ENCODE measurements at regions not wholly inside any gene's neighbourhood (a gene's known extent, or its start where the extent isn't known, plus 50 kb on each side); places are given as distances from the start of the nearest gene placed in this dataset.

DNA sequence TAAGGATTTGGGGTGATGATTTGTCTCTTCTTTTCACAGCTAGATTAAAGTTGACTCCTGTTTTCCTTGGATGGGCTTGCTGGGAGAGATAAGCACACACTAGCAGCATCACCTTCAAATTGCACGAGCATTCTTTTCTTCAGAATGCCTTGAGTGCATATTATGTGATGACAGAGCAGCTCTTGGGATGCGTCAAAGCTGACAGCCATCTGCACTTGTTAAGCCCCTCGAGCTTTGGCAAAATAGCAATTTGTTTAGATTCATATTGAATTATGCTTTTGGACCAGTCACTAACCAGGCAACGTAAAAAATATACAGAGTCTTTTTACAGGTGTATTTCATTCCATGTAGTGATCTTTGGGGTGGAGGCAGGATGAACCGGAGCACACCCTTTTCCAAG is 407.0 kb downstream of the FUT8 start:
- TF ChIP-seq POLR2A (IDR thresholded peaks at IDR 0.05; ENCODE audit: low read length) (no peak), GATA1 (IDR thresholded peaks at IDR 0.05; ENCODE audit: low read depth, low read length) (no peak)

Data from erythroblast (primary cell).